HG03571 (cell line): ENCODE measurements at regions not wholly inside any gene's neighbourhood (a gene's known extent, or its start where the extent isn't known, plus 50 kb on each side); places are given as distances from the start of the nearest gene placed in this dataset.

Experiments used
- ATAC-seq: cut with Tn5 transposase; IDR thresholded peaks from one replicate; pipeline ENCODE4 v1.9.1; 2021; ENCODE audit not compliant: unreplicated experiment

- ATAC-seq, result no peak
These were observed 383.2 kb downstream of the BCL11A start for GRCh38 chr2:60170272-60170671.

GRCh38 chr2:60168247-60168646, 385.2 kb downstream of the BCL11A start:
- ATAC-seq, result no peak

DNA sequence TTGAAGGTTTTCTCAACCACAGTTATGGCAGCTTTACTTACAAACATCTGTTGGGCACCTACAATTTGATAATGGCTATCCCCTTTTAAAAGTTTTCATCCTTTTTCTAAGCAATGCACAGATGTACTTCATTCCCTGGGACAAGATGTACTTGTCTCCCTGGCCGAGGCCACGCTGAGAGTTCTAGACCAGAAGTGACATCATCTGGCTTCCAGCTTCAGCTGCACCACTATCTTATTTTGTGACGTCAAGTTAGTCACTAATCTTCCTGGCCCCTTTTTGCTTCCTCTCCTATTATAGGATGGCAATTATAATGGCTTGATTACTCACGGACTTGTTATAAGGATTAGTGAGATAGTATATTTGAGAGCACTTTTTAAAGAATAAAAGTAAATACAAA, 386.4 kb downstream of the BCL11A start:
- no peak for ATAC-seq

DNA sequence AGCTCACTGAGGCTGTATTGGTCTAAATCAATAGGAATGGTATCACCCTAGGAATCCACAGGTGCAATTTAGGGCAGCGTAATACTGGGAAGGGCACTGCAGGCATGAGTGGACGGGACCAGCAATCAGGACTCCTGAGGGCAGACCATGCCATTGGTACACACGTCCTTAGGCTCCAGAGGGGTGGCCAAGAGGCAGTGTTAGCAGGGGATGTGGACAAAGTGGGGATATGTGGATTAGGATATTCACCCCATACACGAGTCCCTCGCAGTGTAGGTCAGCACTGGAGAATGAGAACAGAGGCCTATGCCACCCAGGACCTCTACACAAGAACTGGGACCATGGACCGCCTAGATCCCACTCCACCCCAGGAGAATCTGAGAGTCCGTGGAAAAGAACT, 389.8 kb downstream of the BCL11A start:
- no peak for ATAC-seq

DNA sequence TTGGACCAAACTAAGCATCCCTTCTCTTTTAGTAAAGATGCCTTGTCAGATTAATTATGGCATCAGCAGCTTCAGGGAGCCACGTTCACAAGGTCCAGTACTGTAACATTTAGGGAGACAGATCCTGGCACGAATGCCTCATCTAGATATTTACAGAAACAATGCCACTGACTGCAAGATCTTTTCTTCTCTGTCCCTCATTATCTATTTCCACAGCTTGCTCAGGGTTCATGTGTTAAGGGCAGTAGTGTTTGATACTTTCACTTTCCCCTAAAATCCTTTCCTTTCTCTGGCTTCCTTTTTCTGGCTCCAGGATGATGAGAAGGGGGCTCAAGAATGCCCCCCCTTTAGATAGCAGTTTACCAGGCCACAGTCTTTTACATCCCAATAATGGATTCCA, 393.9 kb downstream of the BCL11A start:
- no peak for ATAC-seq

DNA sequence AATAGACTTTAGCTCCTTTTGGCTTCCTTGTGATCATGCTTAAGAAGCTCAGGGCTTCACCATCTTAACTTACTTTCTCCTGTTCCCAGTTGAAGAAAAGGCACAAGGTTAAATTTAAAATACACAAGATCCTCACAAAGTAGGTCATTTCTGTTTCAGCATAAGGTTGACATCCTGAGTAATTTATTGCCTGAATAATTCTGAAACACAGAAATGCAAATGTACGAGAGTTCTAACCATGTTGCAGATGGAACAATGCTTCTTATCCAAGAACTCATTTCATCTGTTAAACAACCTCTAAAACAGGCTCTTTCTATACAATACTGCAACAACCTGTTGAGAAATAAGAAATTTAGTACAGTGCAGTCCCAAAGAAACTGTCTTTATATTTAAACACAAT, 395.2 kb downstream of the BCL11A start:
- ATAC-seq, result no peak

- ATAC-seq, result no peak
These were observed 396.2 kb downstream of the BCL11A start for GRCh38 chr2:60157283-60157682.

DNA sequence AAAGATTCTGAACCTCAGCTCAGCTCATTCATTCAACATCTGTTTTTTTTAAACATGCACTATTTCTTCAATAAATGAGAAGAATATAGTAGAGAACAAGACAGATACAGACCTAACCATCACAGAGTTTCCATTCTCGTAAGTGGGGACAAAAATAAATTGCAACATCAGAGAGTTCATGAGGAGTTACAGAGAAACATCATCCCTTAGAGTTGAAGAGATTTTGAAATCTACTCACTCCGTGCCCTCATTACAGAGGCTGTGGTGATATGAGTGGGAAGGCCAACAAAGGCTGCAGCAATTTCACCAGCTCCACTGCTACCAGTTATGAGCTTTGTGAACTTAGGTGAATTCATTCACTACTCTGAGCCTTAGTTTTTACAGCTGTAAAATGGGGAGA, 399.3 kb downstream of the BCL11A start:
- no peak for ATAC-seq

GRCh38 chr2:60152226-60152833, 401.1 kb downstream of the BCL11A start:
- ATAC-seq, result no peak

GRCh38 chr2:60149176-60149575, 404.3 kb downstream of the BCL11A start:
- ATAC-seq, result no peak

DNA sequence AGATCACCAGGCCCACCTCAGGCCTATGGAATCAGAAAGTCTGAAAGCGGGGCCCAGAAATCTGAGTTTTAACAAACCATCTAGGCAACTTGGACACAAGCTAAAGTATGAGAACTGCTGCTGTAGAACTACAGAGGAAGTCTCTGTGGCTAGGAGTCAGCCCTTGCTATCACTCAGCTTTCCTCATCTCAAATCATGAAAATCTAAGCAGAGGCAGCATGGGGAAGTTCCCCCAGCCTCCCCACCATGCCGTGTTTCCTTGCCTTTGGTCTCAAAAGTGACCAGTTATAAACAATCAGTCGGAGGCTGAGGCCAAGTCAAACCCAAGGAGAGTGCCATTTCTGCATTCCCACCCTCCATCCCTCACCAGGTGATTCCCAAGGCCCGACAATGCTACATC, 404.7 kb downstream of the BCL11A start:
- no peak for ATAC-seq

DNA sequence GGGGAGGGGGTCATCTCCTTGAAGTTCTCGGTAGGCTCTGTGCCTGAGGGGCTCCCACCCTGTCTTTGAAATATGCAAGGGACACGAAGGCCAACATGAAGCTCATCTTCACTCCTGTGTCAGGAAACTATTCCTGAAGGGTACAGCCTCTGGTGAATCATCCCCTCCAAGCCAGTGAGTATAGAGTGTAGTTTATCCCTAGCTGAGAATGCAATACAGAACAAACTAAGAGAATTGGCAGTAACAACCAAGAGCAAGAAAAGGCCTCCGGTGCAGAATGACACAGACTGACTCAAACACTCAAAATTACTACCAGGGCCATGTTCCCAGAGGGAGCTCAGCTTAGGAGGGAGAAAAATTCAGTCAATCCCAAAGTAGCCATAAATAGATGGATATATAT, 413.3 kb downstream of the BCL11A start:
- no peak for ATAC-seq

- no peak for ATAC-seq
These were observed 416.5 kb downstream of the BCL11A start for GRCh38 chr2:60136913-60137312.

- ATAC-seq, result no peak
These were observed 426.3 kb downstream of the BCL11A start for GRCh38 chr2:60127191-60127590.

DNA sequence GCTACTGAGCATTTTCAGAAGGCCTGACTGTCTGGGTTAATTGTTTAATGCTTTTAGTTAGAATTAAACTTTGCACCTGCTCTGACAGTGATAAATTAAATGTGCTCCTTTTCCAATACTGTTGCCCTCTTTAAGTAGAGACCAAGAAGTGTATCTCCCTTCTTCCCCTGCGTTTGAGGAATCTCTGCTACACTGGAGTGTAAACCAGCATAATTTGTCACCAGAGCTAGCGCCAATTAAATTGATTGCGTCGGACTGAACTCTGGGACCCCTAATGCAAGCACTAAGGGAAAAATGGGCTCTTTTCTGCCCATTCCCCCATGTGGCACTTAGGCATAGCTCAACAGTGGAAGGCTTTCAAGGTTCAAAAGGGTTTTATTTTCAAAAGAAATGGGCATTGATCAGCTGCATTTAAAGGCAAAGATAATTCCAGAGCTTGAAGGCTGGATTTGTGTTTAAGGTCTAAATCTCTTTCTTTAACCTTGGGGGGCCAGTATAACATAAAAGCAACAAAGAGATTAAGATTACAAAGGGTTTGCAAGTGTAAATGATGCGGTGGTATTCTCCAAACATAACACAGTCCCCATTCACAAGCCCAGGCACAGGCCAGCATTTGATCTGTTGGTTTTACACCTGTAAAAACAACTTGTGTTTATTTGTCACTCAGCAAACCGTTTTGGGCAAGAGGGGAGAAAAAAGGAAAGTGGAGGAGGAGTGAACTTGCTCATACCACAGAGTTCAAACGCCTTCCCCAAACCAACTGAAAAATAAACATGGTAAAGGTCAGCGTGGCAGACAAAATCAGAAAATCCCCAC, 427.6 kb downstream of the BCL11A start:
- ATAC-seq, result no peak

- ATAC-seq, result no peak
These were observed 433.7 kb downstream of the BCL11A start for GRCh38 chr2:60119778-60120177.

DNA sequence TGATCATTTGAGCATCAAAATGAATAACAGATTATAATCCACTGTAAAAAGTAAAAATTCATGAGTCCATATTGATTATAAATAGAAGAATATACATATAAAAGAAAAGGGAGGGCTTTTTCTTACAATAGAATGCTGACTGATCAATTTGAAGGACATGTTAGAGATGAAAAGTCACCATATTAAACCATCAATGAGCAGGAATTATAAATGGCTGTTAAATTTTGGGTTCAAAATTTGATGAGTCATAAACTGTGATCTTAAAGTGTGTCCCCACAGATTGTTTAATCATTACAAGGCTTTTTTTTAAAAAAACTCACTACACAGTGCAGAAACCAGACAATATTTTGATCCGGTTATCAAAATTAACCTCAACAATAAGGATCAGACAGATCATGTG, 434.5 kb downstream of the BCL11A start:
- no peak for ATAC-seq

DNA sequence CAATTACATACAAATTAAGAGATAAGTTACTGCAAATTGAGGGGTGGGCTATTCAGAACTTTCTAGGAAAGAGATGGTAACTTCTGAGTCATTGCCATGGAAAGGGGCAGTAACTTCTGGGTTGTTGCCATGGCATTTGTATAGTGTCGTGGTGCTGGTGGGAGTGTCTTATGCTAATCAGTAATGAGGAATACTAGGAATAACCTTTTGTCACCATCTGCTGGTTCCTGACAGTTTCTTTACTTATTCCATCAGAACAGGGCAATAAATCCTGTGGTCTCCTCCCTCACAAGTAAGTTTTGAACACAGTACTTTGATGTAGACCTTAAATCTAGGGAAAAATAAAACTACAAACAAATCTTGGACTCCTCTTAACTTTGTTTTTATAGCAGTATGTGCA, 435.4 kb downstream of the BCL11A start:
- ATAC-seq, result no peak

DNA sequence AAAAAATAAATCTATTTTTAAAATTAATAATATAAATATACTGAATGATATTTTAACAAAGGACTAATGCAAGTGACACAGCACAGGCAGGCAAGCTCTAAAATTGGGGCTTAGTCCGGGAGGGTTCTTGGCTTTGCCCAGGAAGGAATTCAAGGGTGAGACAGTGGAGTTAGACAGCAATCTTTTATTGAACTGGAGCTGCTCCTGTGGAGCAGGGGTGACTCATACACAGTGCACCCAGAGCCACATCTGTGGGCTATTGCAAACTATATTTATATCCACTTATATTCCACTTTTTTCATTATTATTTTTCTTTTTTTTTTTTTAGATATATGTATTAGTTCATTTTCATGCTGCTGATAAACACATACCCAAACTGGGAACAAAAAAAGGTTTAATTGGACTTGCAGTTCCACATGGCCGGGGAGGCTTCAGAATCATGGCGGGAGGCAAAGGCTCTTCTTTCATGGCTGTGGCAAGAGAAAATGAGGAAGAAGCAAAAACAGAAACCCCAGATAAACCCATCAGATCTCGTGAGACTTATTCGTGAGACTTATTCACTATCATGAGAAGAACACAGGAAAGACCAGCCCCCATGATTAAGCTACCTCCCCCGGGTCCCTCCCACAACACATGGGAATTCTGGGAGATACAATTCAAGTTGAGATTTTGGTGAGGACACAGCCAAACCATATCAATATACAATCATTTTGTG, 437.1 kb downstream of the BCL11A start:
- no peak for ATAC-seq

- ATAC-seq, result no peak
These were observed 443.7 kb downstream of the BCL11A start for GRCh38 chr2:60109744-60110143.

GRCh38 chr2:60106836-60107529, 446.5 kb downstream of the BCL11A start:
- ATAC-seq, result no peak

DNA sequence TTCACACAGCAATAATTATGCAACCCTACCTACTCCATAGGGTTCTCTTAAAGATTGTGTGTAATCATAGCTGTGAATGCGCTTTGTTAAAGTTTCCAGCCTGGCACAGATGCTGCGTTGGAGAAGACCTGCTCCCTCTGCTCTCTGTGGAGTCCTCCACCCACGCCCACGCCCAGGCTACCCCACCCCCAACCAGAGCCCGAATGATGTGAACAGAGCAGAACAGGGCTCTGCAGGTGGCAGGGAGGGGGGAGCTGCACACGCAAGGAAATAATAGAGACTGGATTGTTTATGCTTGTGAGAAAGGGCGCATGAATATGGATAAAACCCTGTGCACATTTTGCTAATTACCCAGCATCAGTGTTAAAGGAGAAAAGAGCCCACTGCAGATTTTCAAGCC, 447.5 kb downstream of the BCL11A start:
- ATAC-seq, result no peak
